HepG2 (cell line): ENCODE measurements at regions not wholly inside any gene's neighbourhood (a gene's known extent, or its start where the extent isn't known, plus 50 kb on each side); places are given as distances from the start of the nearest gene placed in this dataset.

Experiments used
- ATAC-seq: fragments of 200-7000 bp; cut with Tn5 transposase; 3 replicates; pipeline ENCODE4 v1.9.1; 2020; ENCODE audit warnings: mild to moderate bottlenecking, moderate library complexity
- BruUV-seq: library from RNA; stranded (reverse); fragments of 400-500 nt; replicated peaks from 2 replicates; lab custom pipeline; 2021; lab: Mats Ljungman, UMichigan
- CTCF ChIA-PET: fragments of 300-600 bp; formaldehyde crosslinking; extraction: SDS; loops from one replicate; lab custom pipeline; 2021; ENCODE audit warnings: low total read pairs, inconsistent platforms, low intra/inter-chr PET ratio; lab: Yijun Ruan, JAX
- POLR2A ChIA-PET: fragments of 350-600 bp; sonication (Branson Sonifier 250); formaldehyde crosslinking; loops from one replicate; lab custom pipeline; 2020; ENCODE audit warnings: antibody characterized with exemption, inconsistent platforms; lab: Yijun Ruan, JAX
- DNase-seq: peaks from one replicate; pipeline ENCODE4 v3.0.0-alpha.2; 2015; ENCODE audit warnings: low spot score
- FAIRE-seq: peaks from 3 replicates; lab custom pipeline; 2011; peaks lifted over from hg19 to GRCh38; lab: Jason Lieb, UNC
- H2AFZ ChIP-seq: one replicate; pipeline ENCODE4 v1.6.1; 2011; ENCODE audit warnings: low read length, inconsistent platforms
- H3K27ac ChIP-seq: fragments of 300-600 bp; 3 replicates; pipeline ENCODE4 v1.8.0; 2011; ENCODE audit warnings: mixed run types, mild to moderate bottlenecking, mixed read lengths, low read length, inconsistent platforms; ENCODE audit not compliant: insufficient read depth; ENCODE audit errors: extremely low read length
- H3K27me3 ChIP-seq, 2 experiments: fragments of 200-600 bp in 1 of 2; 2 replicates in 1 of 2; 3 replicates in 1 of 2; pipeline versions ENCODE4 v1.6.0 to v1.8.0; 2011; ENCODE audit warnings: low read length in 2 of 2, mild to moderate bottlenecking in 2 of 2, moderate library complexity in 2 of 2, inconsistent platforms in 1 of 2; ENCODE audit not compliant: insufficient read depth in 2 of 2, control insufficient read depth in 1 of 2
- H3K36me3 ChIP-seq, 2 experiments: fragments of 200-600 bp in 1 of 2; replicated peaks in 1 of 2; 2 replicates in 1 of 2; 3 replicates in 1 of 2; pipeline versions ENCODE4 v1.5.1 to v1.8.0; 2011; ENCODE audit warnings: low read length in 2 of 2, inconsistent platforms in 1 of 2; ENCODE audit not compliant: insufficient read depth in 2 of 2, control insufficient read depth in 1 of 2
- H3K4me1 ChIP-seq: 2 replicates; pipeline ENCODE4 v1.5.1; 2012; ENCODE audit warnings: low read length, inconsistent platforms; ENCODE audit not compliant: insufficient read depth
- H3K4me2 ChIP-seq: 2 replicates; pipeline ENCODE4 v1.6.0; 2011; ENCODE audit warnings: low read depth, low read length, inconsistent platforms
- H3K4me3 ChIP-seq, 3 experiments: fragments of 200-600 bp in 1 of 3; sonication (generic), shearing (Covaris generic) in 1 of 3; replicated peaks in 1 of 3; 2 replicates each; pipeline ENCODE4 v1.5.1; 2011 to 2016; ENCODE audit warnings: low read length in 3 of 3, inconsistent platforms in 2 of 3, low read depth in 2 of 3, mild to moderate bottlenecking in 2 of 3, control low read depth in 1 of 3, mixed read lengths in 1 of 3; ENCODE audit not compliant: insufficient read depth in 1 of 3
- H3K79me2 ChIP-seq: one replicate; pipeline ENCODE4 v1.6.1; 2011; ENCODE audit warnings: low read length, inconsistent platforms; ENCODE audit not compliant: insufficient read depth
- H3K9ac ChIP-seq: 2 replicates; pipeline ENCODE4 v1.6.0; 2011; ENCODE audit warnings: mild to moderate bottlenecking, low read depth, low read length, inconsistent platforms; ENCODE audit not compliant: insufficient read depth
- H3K9me3 ChIP-seq: 2 replicates; pipeline ENCODE4 v1.5.1; 2012; ENCODE audit warnings: mild to moderate bottlenecking, low read length
- H4K20me1 ChIP-seq: 2 replicates; pipeline ENCODE4 v1.6.0; 2011; ENCODE audit warnings: inconsistent platforms, mild to moderate bottlenecking, low read length, moderate library complexity; ENCODE audit not compliant: insufficient read depth
- EEA1 ChIP-seq: sonication (generic); formaldehyde crosslinking; IDR thresholded peaks from 2 replicates; pipeline ENCODE4 v1.5.1; 2020; ENCODE audit warnings: mild to moderate bottlenecking, missing genetic modification reagents, borderline replicate concordance
- GRHL1 ChIP-seq: sonication (generic); formaldehyde crosslinking; conservative IDR thresholded peaks from 2 replicates; pipeline ENCODE4 v1.8.0; 2022; ENCODE audit warnings: missing genetic modification reagents
- HHEX ChIP-seq: IDR thresholded peaks from 2 replicates; pipeline ENCODE4 v1.6.1; 2016; ENCODE audit warnings: control low read depth
- MAFK ChIP-seq, 2 experiments: IDR thresholded peaks in 1 of 2; conservative IDR thresholded peaks in 1 of 2; 2 replicates each; pipeline ENCODE4 v1.6.1; 2011; ENCODE audit warnings: improper control_type of control experiment in 2 of 2, low read length in 2 of 2
- NPAS2 ChIP-seq: sonication (generic); formaldehyde crosslinking; IDR thresholded peaks from 2 replicates; pipeline ENCODE4 v1.8.0; 2022; ENCODE audit warnings: mild to moderate bottlenecking, missing genetic modification reagents, borderline replicate concordance
- NR2F6 ChIP-seq, 2 experiments: IDR thresholded peaks; 2 replicates each; pipeline ENCODE4 v1.6.1; 2016; ENCODE audit warnings: antibody characterized with exemption in 1 of 2, mild to moderate bottlenecking in 1 of 2
- ONECUT2 ChIP-seq: sonication (generic); formaldehyde crosslinking; IDR thresholded peaks from 2 replicates; pipeline ENCODE4 v1.4.0; 2020; ENCODE audit warnings: missing genetic modification reagents
- PRDM10 ChIP-seq: sonication (generic); formaldehyde crosslinking; IDR thresholded peaks from 2 replicates; pipeline ENCODE4 v1.4.0; 2020; ENCODE audit warnings: low read depth, missing genetic modification reagents
- SMYD3 ChIP-seq: sonication (generic); formaldehyde crosslinking; IDR thresholded peaks from 2 replicates; pipeline ENCODE4 v1.8.1; 2023; ENCODE audit warnings: mild to moderate bottlenecking, missing genetic modification reagents
- ZBTB46 ChIP-seq: sonication (generic); formaldehyde crosslinking; IDR thresholded peaks from 2 replicates; pipeline ENCODE4 v1.4.0; 2020; ENCODE audit warnings: mild to moderate bottlenecking, missing genetic modification reagents, borderline replicate concordance
- ZC3H13 ChIP-seq: sonication (generic); formaldehyde crosslinking; IDR thresholded peaks from 2 replicates; pipeline ENCODE4 v1.8.1; 2023; ENCODE audit warnings: mild to moderate bottlenecking, missing genetic modification reagents, moderate library complexity
- ZNF121 ChIP-seq: sonication (generic); formaldehyde crosslinking; IDR thresholded peaks from 2 replicates; pipeline ENCODE4 v1.5.0; 2020; ENCODE audit warnings: mild to moderate bottlenecking, missing genetic modification reagents
- ZNF629 ChIP-seq: sonication (generic); formaldehyde crosslinking; conservative IDR thresholded peaks from 2 replicates; pipeline ENCODE4 v1.5.0; 2020; ENCODE audit warnings: missing genetic modification reagents
- ZNF652 ChIP-seq: IDR thresholded peaks from 2 replicates; pipeline ENCODE4 v1.6.1; 2016; ENCODE audit warnings: low read depth, borderline replicate concordance
- ZNF768 ChIP-seq: sonication (generic); formaldehyde crosslinking; IDR thresholded peaks from 2 replicates; pipeline ENCODE4 v1.4.0; 2020; ENCODE audit warnings: missing genetic modification reagents
- ZUFSP ChIP-seq: sonication (generic); formaldehyde crosslinking; IDR thresholded peaks from 2 replicates; pipeline ENCODE4 v1.9.0; 2021; ENCODE audit warnings: missing genetic modification reagents, mild to moderate bottlenecking, borderline replicate concordance
- WGBS: methylation state at CpG from one replicate; pipeline ENCODE4 v1.1.6; 2017; ENCODE audit warnings: low lambda C conversion rate; 5-methylcytosine and 5-hydroxymethylcytosine counted together
- in situ Hi-C: cut with HindIII; loops from 2 replicates; pipeline ENCODE4 v1.10.0; 2017; ENCODE audit warnings: low pct_unique_long_range_greater_than_20kb; ENCODE audit not compliant: extremely low pct_ligation_motif_present
- intact Hi-C: fragments of 100-400 bp; cut with micrococcal nuclease; formaldehyde crosslinking; loops from one replicate; pipeline ENCODE4 v1.10.0; 2022; ENCODE audit not compliant: unreplicated experiment

- no peak for TF ChIP-seq ZNF652
- TF ChIP-seq ZBTB46 (CRISPR knock-in tag) = no peak
- TF ChIP-seq ZUFSP (CRISPR knock-in tag) = no peak
- no peak for TF ChIP-seq SMYD3 (CRISPR knock-in tag)
Measured at GRCh38 chr4:138646383-138646782, 369.2 kb upstream of the NOCT start (continued).

GRCh38 chr4:138645289-138645688, 370.3 kb upstream of the NOCT start:
- ATAC-seq (no peak), DNase-seq (no peak), FAIRE-seq (no peak)
- H3K9ac ChIP-seq = no peak overlapping the region
- POLR2A ChIA-PET = no interaction called here
- H3K9me3 ChIP-seq = no peaks in the 10 kb centered on the region
- no TSS peak for BruUV-seq
- H3K4me3 ChIP-seq = no peak overlapping the region
- CTCF ChIA-PET = no interaction called here
- H3K27ac ChIP-seq = no peak overlapping the region
- H3K36me3 ChIP-seq = no peaks in the 10 kb centered on the region
- WGBS = 26% methylated on average over 4 of the region's 4 CpGs
- no peaks in the 10 kb centered on the region for H3K27me3 ChIP-seq
- H2AFZ ChIP-seq = no peak overlapping the region
- H3K4me2 ChIP-seq = no peak overlapping the region
- no peaks in the 10 kb centered on the region for H3K4me1 ChIP-seq
- in situ Hi-C loops (no loop called here), intact Hi-C loops (no loop called here)
- no peaks in the 10 kb centered on the region for H3K79me2 ChIP-seq
- H4K20me1 ChIP-seq = no peaks in the 10 kb centered on the region
- TF ChIP-seq ZC3H13 = no peak
- TF ChIP-seq NR2F6 (IDR thresholded peaks at IDR 0.05) = no peak
- TF ChIP-seq NR2F6 (CRISPR knock-in tag; IDR thresholded peaks at IDR 0.05) = no peak
- TF ChIP-seq MAFK (conservative IDR thresholded peaks at IDR 0.05 in 1 of 2, IDR thresholded peaks at IDR 0.05 in 1 of 2; ENCODE audit: low read length in 2 of 2) = no peak
- no peak for TF ChIP-seq ZNF768
- TF ChIP-seq GRHL1 = no peak
- TF ChIP-seq EEA1 (CRISPR knock-in tag) = no peak
- TF ChIP-seq NPAS2 (CRISPR knock-in tag) = no peak
- no peak for TF ChIP-seq HHEX (CRISPR knock-in tag)
- TF ChIP-seq ONECUT2 = no peak
- no peak for TF ChIP-seq ZNF121 (CRISPR knock-in tag)
- no peak for TF ChIP-seq ZNF629
- TF ChIP-seq PRDM10 (CRISPR knock-in tag) = no peak
